GM18502 (cell line): ENCODE measurements at regions not wholly inside any gene's neighbourhood (a gene's known extent, or its start where the extent isn't known, plus 50 kb on each side); places are given as distances from the start of the nearest gene placed in this dataset.

ENCODE experiments used
- ATAC-seq: cut with Tn5 transposase; IDR thresholded peaks from one replicate; pipeline ENCODE4 v1.9.1; 2021; ENCODE audit warnings: mild to moderate bottlenecking; ENCODE audit not compliant: unreplicated experiment, poor library complexity

DNA sequence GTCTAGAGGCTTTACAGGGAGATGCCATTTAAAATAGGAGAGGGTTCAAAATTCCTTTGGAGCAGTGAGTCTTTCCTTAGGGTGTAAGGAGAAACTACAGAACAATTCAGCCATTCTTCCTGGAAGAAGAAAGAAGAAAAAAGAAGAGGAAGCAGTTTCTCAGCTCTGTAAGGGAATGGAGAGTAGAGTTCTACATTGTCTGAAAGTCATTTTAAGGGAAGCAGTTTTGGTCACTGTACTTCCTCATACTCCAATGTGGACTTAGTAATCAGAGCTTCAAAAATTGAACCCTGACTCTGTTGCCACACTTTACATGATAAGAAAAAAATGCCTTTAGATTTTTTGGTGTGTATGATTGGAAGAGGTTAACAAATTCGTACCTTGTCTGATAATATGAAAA is 122.4 kb downstream of the LRRC70 start:
- no peak for ATAC-seq

DNA sequence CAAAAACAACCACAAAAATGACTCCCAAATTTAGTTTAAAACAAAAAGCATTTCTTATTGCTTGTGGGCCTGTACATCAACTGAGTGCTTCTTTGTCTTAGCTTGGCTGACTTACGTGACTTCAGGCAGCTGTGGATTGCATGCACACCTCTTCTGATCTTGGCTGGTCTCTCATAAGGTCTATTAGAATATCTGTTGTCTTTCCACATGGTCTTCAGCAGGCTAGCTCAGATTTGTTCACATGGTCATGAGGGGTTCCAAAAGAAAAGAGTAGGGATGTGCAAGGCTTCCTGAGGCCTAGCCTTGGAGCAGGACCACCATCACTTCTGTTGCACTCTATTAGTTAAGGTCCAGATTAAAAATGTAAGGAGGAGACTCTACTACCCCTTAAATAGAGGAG is 120.1 kb downstream of the LRRC70 start:
- no peak for ATAC-seq

DNA sequence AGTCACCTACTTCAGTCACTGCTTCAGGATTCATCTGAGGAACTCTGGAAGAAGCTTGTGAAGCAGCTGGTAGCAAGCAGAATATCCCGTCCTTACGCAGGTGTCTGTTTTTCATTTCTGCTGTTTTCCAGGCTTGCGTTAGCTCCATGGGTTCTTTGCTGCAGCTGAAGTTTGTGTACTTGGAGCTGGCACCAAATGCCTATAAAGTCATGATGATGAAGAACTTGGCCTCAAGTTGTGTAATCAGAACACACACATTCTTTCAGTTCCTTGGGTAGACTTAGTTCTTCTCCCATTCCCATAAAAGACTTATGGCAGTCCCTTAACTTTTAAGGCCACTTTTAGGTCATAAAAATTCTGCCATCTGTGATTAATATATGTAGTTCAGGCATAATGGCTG is 116.7 kb downstream of the LRRC70 start:
- no peak for ATAC-seq

DNA sequence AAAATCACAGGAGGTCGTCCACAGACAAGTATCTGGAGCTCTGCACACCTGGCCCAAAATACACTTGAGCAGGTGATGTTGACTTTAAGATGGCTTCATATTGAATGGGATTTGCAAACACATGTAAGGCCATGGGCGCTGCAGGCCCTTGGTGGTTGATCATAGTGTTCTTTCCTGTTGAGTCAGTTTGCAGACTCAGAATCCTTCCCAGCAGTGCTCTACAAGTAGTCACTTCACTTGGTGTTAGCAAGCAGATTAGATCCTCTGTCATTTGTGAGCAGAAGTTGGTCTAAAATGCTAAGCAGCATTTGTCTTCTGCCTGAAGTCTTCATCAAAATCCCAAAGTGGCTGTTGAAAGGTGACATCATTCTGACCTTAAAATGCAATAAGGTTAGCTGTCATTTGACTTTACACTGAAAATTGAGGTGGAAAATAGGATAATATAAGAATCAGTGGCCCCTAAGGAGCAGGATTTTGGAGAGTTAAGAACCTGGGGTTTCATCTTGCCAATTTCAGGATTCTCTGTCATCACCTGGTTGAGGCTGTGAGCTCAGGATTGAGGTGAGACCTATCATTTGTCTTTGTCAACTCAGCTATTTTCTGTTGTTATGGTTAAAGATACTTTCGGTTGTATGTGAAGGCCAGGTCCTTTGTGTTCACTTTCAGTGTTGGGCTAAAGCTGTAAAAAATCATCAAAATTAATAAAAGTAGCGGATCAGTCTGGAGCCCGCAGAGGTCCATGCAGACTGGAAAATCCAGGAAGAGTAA is 114.5 kb downstream of the LRRC70 start:
- ATAC-seq: no peak

DNA sequence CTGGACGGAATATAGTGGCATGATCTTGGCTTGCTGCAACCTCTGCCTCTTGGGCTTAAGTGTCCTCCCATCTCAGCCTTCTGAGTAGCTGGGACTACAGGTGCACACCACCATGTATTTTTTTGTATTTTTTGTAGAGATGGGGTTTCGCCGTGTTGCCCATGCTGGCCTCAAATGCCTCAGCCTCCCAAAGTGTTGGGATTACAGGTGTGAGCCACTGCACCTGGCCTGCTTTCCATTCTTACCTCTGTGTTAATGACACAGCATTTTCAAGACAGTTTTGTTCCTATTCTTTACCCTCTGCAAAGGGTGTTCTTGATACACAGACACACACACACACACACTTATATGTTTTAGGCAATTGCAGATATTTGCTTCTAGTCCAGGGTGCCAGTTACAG is 113.3 kb downstream of the LRRC70 start:
- no peak for ATAC-seq

DNA sequence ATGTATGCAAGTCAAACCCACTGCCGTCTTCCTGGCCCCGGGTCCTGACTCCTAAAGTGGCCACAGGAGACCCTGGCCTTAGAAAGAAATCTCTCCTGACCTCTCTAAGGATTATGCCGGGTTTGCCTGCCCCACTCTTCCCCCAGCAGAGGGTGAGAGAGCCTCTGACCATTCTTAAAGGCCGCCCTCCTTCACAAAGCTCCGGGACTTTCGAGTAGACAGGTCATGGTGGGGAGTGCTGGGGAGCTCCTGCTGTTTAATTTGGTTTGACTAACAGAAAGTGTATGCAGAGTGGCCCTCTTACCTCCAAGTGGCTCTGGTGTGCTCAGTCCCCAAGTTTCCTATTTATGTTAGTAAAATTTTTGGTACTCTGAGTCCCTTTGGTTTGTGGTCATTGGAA is 111.8 kb downstream of the LRRC70 start:
- ATAC-seq: peak; percentile 33

DNA sequence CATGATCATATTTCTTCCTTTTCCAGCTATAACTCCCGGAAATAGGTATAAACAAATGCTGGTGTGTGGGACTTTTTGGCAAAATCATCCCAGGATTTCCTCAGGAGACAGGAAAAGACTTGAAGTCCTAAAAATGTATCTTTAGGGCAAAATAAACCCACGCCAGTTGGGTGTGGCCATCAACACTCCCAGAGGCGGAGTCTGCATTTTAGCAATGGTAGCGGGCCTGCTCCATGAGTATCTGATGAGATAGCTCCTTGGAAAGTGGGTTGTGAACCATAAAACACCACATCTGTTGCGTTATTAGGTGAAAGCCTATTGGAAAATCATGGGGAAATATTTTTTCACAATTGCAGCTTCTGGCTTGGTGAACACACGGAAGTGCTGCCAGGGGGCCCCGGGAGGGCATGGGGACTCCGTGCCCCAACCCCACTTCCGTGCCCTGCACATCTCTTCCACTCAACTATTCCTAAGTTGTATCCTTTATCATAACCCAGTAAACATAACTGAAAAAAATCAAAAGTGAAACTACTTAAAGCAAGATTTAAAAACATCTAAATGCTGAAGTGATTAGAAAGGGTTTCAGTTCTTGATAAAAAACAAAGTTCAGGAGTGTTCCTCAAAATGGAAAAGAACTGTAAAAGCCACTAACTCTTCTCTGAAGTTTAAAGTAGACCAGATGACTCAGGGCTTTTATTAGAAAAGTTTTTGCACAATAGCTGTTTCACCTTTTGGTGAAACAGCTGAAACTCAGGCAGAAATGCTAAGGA is 111.2 kb downstream of the LRRC70 start:
- ATAC-seq: peak; percentile 53

DNA sequence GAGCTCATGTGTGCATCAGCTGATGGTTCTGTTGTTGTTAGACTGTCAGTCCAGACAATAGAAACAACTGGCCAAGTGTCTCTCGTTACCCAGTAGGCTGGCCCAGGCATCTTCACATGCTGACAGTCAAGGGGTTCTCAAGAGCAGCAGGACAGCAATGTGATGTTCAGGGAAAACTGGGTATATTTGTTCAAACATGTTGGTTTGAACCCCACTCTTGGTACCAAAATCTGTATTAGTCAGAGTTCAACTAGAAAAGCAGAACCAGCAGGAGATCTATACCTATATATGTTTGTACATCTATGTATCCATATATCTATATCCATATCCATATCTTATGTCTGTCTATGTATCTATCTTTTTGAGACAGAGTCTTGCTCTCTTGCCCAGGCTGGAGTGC is 108.1 kb downstream of the LRRC70 start:
- ATAC-seq: no peak

DNA sequence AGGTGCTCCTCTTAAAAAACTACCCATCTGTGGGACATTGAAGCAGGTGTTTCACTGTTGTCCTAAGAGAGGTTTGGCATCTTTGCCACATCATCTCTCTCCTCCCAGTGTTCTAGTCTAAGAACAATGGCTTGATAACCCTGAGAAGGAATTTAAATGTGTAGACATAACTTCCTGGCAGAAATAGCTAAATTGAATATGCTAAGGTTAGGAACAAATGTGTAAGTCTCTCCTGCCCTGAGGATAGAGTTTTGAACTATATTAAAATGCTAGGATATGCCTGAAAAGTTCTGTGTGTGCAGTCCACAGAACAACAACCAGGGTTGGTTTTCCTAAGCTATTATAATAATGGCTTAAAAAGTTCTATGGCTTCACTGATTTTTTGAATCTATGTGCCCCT is 106.6 kb downstream of the LRRC70 start:
- no peak for ATAC-seq

DNA sequence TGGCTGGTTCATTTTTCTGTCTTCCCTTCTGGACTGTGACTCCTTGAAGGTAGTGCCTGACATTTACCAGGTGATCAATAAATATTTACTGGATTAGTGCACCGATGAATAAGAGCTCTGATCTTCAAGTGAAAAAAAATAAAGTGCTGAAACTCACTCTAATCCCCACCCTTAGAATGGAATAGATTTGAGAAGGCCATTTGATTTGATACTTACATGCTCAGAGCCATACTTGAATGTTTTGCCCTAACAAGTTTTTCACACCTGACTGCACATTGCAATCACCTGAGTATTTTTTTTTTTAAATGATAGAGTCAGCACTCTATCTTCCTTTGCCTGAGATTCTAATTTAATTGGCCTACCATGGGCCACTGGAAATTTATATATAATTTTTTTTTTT is 105.7 kb downstream of the LRRC70 start:
- ATAC-seq: no peak

DNA sequence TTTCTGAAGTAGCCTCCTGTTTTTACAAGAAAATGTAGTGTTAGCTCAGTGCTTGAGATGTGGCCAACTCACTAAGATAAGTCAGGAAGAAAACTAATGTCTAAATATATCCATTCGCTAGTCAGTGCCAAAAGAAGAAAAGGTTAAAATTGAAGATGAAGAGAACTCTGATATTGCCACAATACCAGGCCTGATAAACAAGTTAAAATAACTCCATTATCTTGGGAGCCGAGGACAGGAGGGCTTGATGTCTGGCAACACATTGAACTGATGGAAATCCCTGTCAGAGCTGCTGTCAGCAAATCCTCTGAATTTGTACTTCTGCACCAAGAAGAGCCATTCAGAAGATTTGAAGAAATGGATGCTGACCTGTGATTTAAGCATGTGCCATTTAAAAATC is 103.4 kb downstream of the LRRC70 start:
- ATAC-seq: no peak

DNA sequence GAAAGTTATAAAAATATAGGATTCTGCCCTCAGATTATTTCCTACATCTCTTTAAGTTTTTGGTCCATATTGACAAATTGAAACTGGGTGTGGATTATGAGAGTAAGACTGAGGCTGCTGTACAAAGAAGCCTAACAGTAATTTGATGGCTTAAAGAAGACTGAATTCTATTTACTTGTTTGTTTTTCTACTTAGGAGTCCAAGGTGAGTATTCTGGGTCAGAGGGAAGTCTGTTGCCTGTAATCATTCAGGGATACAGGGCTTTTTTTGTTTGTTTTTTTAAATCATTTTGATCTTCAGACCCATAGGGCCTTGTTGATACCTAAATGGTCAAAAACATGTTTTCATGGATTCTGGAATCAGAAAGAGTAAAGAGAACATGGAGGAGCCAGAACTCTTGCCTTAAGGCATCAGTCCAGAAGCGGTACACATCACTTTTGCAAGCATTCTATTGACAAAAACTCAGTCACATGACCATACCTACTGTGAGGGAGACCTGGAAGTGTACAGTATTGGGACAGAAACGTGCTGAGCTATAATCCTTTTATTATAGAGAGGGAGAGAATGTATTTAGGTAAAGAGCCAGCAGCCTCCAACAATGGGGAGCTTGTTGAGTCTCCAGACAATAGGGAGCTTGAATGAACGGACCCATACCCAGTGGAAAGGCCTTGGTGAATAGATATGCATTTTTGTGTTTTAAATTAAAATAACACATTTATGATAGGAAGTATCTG is 102.7 kb downstream of the LRRC70 start:
- no peak for ATAC-seq

DNA sequence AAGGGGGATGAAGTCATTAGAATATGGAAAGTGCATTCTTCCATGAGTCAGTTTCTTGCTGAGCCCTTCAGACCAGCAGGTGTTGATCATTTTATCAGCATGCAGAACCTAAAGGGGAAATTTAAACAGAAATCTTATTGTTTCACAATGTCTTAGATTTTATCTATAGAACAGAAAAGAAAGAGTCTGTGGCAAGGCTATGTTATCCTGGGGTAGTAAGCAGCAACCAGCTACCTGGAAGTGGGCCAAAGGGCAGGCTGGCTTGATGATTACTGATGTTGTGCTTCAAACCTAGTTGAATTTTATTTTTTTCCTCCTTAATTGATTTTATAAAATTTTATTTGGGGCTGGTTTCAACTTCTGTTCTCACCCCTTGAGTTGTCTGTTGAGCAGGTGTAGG is 101.5 kb downstream of the LRRC70 start:
- no peak for ATAC-seq
